Muscle layer of duodenum (tissue), 2 donors: ENCODE measurements at regions not wholly inside any gene's neighbourhood (a gene's known extent, or its start where the extent isn't known, plus 50 kb on each side); places are given as distances from the start of the nearest gene placed in this dataset.

Experiments used
- H3K27ac ChIP-seq: one replicate; pipeline ENCODE4 v1.7.0; 2013; ENCODE audit warnings: mild to moderate bottlenecking, low read length
- H3K27me3 ChIP-seq: one replicate; pipeline ENCODE4 v1.7.0; 2013; ENCODE audit warnings: low read depth, mild to moderate bottlenecking, control low read depth, low read length
- H3K36me3 ChIP-seq, 2 donors: one replicate each; pipeline ENCODE4 v1.7.0; 2013; ENCODE audit warnings: low read length in 2 of 2, control low read depth in 1 of 2, mild to moderate bottlenecking in 1 of 2; ENCODE audit not compliant: insufficient read depth in 2 of 2, control insufficient read depth in 1 of 2
- H3K4me1 ChIP-seq, 2 donors: one replicate each; pipeline ENCODE4 v1.7.0; 2013; ENCODE audit warnings: low read length in 2 of 2, mild to moderate bottlenecking in 2 of 2, control low read depth in 1 of 2, moderate library complexity in 1 of 2; ENCODE audit not compliant: insufficient read depth in 2 of 2, control insufficient read depth in 1 of 2
- H3K4me3 ChIP-seq, 2 donors: one replicate each; pipeline ENCODE4 v1.7.0; 2013; ENCODE audit warnings: low read length in 2 of 2, low read depth in 1 of 2, mild to moderate bottlenecking in 1 of 2
- H3K9me3 ChIP-seq, 2 donors: one replicate each; pipeline ENCODE4 v1.7.0; 2013; ENCODE audit warnings: low read length in 2 of 2, control low read depth in 1 of 2, mild to moderate bottlenecking in 1 of 2; ENCODE audit not compliant: control insufficient read depth in 1 of 2
- donor health status: healthy.

- Histone ChIP-seq H3K27ac (no peak overlapping the region), H3K27me3 (no peaks in the 10 kb centered on the region), H3K9me3 (peaks cover 0 to 3% of the 10 kb centered on the region in 2 donors), H3K4me3 (no peak overlapping the region), H3K36me3 (no peaks in the 10 kb centered on the region), H3K4me1 (no peaks in the 10 kb centered on the region)
Observed at GRCh38 chr3:82807781-82808180, 1046.3 kb upstream of the GBE1 start.

DNA sequence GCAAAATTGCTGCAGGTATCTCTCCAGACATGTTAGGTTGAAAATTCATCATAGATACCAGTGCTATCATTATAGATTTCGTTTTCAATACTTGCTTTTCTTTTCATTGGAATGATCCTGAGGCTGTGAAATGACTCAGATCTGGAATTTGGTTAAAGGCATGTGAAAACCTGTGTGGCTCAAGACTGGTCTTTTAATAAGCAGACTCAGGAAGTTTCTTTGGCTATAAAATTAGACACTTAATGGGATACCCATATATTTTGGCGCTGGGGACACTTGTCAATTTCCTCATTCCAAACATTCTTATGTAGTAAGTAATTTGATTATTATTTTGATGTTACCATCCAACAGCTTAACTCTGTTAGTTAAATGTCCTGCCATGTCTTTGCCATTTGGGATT is 1041.1 kb upstream of the GBE1 start:
- no peaks in the 10 kb centered on the region for H3K27me3 ChIP-seq
- no peaks in the 10 kb centered on the region for H3K36me3 ChIP-seq
- H3K4me3 ChIP-seq, result no peak overlapping the region
- H3K4me1 ChIP-seq, result no peaks in the 10 kb centered on the region
- H3K9me3 ChIP-seq, result no peaks in the 10 kb centered on the region
- no peak overlapping the region for H3K27ac ChIP-seq

- no peaks in the 10 kb centered on the region for H3K36me3 ChIP-seq
- H3K27me3 ChIP-seq, result no peaks in the 10 kb centered on the region
- H3K4me3 ChIP-seq, result no peak overlapping the region
- no peak overlapping the region for H3K27ac ChIP-seq
- H3K4me1 ChIP-seq, result no peaks in the 10 kb centered on the region
- H3K9me3 ChIP-seq, result no peaks in the 10 kb centered on the region
Observed at GRCh38 chr3:82800248-82800647, 1038.8 kb upstream of the GBE1 start.

DNA sequence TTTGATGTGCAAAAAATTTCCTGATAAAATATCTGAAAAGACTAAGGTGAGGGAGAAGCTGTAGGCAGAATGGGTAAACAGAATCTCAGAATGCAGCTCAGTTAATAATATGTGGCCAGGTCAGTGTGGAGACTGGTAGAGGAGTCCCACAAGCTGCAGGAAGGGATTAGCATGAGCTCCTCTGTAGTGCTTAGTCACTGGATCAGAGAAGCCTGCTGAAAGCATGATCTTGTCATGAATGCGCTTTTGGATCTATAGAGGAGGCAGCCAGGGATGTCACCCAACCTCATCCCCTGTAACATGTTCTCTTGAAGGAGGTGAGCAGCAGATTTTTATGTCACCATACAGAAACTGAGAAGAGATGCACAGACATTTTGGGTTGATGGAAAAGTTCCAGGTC is 1035.3 kb upstream of the GBE1 start:
- no peaks in the 10 kb centered on the region for H3K9me3 ChIP-seq
- no peaks in the 10 kb centered on the region for H3K36me3 ChIP-seq
- no peaks in the 10 kb centered on the region for H3K27me3 ChIP-seq
- no peaks in the 10 kb centered on the region for H3K4me1 ChIP-seq
- H3K4me3 ChIP-seq, result no peak overlapping the region
- H3K27ac ChIP-seq, result no peak overlapping the region

DNA sequence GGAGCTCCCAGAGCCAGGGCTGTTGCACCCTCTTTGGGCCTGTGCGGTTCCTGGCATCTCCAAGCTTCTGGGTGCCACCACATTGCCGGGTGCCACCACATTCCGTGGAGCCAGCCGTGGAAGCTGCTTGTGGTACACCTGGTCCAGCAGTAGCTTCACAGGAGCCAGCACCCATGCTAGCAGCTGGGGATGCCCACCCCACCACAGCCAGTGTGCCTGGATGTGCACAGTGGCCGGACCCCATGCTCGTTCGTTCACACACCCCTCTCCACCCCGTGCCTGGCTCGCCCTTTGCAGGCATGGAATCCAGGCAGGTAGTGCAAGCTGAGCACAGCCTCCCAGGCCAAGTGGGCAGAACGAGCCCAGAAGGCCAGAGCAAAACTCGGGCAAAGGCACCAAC is 1029.8 kb upstream of the GBE1 start:
- Histone ChIP-seq H3K27me3 (no peaks in the 10 kb centered on the region), H3K36me3 (no peaks in the 10 kb centered on the region), H3K4me1 (no peaks in the 10 kb centered on the region), H3K27ac (no peak overlapping the region), H3K4me3 (no peak overlapping the region), H3K9me3 (no peaks in the 10 kb centered on the region)

GRCh38 chr3:82790307-82791097 is 1029.1 kb upstream of the GBE1 start:
- no peak overlapping the region for H3K27ac ChIP-seq
- H3K4me3 ChIP-seq, result no peak overlapping the region
- H3K36me3 ChIP-seq, result no peaks in the 10 kb centered on the region
- H3K27me3 ChIP-seq, result no peaks in the 10 kb centered on the region
- H3K9me3 ChIP-seq, result no peaks in the 10 kb centered on the region
- no peaks in the 10 kb centered on the region for H3K4me1 ChIP-seq

DNA sequence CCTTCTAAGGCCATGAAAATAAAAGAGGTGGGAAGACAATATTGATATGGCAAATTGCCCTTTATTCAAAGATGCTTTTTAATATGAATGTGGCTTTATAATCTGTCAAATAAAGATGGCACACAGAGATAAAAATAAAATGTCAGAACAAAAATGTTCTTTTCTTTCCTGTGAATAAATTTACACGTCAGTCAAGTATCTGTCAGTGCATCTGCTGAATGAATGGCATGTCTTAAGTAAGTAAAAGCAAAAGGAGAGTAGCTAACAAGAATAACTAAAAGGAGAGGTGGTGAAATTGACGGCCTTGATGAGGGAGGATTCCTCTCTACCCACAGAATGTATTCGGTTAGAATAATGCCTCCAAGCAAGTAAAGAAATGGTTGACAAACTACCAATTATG is 1021.7 kb upstream of the GBE1 start:
- Histone ChIP-seq H3K27ac (no peak overlapping the region), H3K27me3 (no peaks in the 10 kb centered on the region), H3K9me3 (no peaks in the 10 kb centered on the region), H3K36me3 (no peaks in the 10 kb centered on the region), H3K4me3 (no peak overlapping the region), H3K4me1 (no peaks in the 10 kb centered on the region)

- no peak overlapping the region for H3K27ac ChIP-seq
- no peaks in the 10 kb centered on the region for H3K4me1 ChIP-seq
- peaks cover 0 to 2% of the 10 kb centered on the region in 2 donors for H3K9me3 ChIP-seq
- H3K27me3 ChIP-seq, result no peaks in the 10 kb centered on the region
- no peak overlapping the region for H3K4me3 ChIP-seq
- no peaks in the 10 kb centered on the region for H3K36me3 ChIP-seq
Observed at GRCh38 chr3:82773207-82773606, 1011.8 kb upstream of the GBE1 start.

- H3K4me3 ChIP-seq, result no peak overlapping the region
- H3K4me1 ChIP-seq, result no peaks in the 10 kb centered on the region
- H3K9me3 ChIP-seq, result no peaks in the 10 kb centered on the region
- H3K36me3 ChIP-seq, result no peaks in the 10 kb centered on the region
- no peak overlapping the region for H3K27ac ChIP-seq
- H3K27me3 ChIP-seq, result no peaks in the 10 kb centered on the region
Observed at GRCh38 chr3:82764521-82764920, 1003.1 kb upstream of the GBE1 start.

GRCh38 chr3:82761858-82762257 is 1000.4 kb upstream of the GBE1 start:
- H3K4me3 ChIP-seq, result no peak overlapping the region
- no peaks in the 10 kb centered on the region for H3K36me3 ChIP-seq
- no peaks in the 10 kb centered on the region for H3K4me1 ChIP-seq
- H3K27ac ChIP-seq, result no peak overlapping the region
- no peaks in the 10 kb centered on the region for H3K9me3 ChIP-seq
- no peaks in the 10 kb centered on the region for H3K27me3 ChIP-seq

DNA sequence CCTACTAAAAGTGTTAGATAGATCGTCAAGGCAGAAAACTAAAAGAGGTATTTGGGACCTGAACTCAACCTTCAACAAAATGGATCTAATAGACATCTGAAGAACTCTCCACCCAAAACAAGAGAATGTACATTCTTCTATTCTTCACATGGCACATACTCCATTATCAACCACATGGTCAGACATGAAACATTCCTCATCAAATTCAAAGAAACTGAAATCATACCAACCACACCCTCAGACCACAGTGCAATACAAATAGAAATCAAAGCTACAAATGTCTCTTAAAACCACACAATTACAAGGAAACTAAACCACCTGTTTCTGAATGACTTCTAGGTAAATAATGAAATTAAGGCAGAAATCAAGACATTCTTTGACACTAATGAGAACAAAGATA is 984.1 kb upstream of the GBE1 start:
- no peak overlapping the region for H3K27ac ChIP-seq
- H3K4me3 ChIP-seq, result no peak overlapping the region
- H3K9me3 ChIP-seq, result peaks cover 0 to 3% of the 10 kb centered on the region in 2 donors
- no peaks in the 10 kb centered on the region for H3K36me3 ChIP-seq
- H3K4me1 ChIP-seq, result no peaks in the 10 kb centered on the region
- no peaks in the 10 kb centered on the region for H3K27me3 ChIP-seq

- H3K4me3 ChIP-seq, result no peak overlapping the region
- peaks cover 0 to 3% of the 10 kb centered on the region in 2 donors for H3K9me3 ChIP-seq
- no peaks in the 10 kb centered on the region for H3K27me3 ChIP-seq
- no peak overlapping the region for H3K27ac ChIP-seq
- H3K4me1 ChIP-seq, result no peaks in the 10 kb centered on the region
- no peaks in the 10 kb centered on the region for H3K36me3 ChIP-seq
Observed at GRCh38 chr3:82743196-82743595, 981.8 kb upstream of the GBE1 start.
